Tibial nerve (tissue), 4 donors: ENCODE measurements at regions not wholly inside any gene's neighbourhood (a gene's known extent, or its start where the extent isn't known, plus 50 kb on each side); places are given as distances from the start of the nearest gene placed in this dataset.

Source experiments
- DNase-seq, 2 donors: peaks; one replicate each; pipeline ENCODE4 v3.0.0-alpha.2; 2019; ENCODE audit warnings: low spot score in 2 of 2
- H3K27ac ChIP-seq, 4 donors: fragments of 200-600 bp; sonication (generic) in 3 of 4; one replicate each; pipeline ENCODE4 v1.5.1; 2017 to 2019; ENCODE audit warnings: mild to moderate bottlenecking in 1 of 4
- H3K27me3 ChIP-seq, 2 donors: fragments of 200-600 bp; sonication (generic) in 1 of 2; one replicate each; pipeline versions ENCODE4 v1.5.1 to v1.6.0; 2017 to 2019
- H3K36me3 ChIP-seq, 3 donors: fragments of 200-600 bp; sonication (generic); one replicate each; pipeline ENCODE4 v1.5.1; 2018 to 2019
- H3K4me1 ChIP-seq, 4 donors: fragments of 200-600 bp; sonication (generic) in 3 of 4; one replicate each; pipeline ENCODE4 v1.5.1; 2017 to 2019
- H3K4me3 ChIP-seq, 4 donors: fragments of 200-600 bp; sonication (generic) in 3 of 4; one replicate each; pipeline ENCODE4 v1.5.1; 2017 to 2019; ENCODE audit warnings: mild to moderate bottlenecking in 1 of 4, moderate library complexity in 1 of 4
- H3K9me3 ChIP-seq, 4 donors: fragments of 200-600 bp; sonication (generic) in 3 of 4; one replicate each; pipeline ENCODE4 v1.5.1; 2017 to 2019
- CTCF ChIP-seq, 5 experiments: fragments of 200-600 bp in 3 of 5; fragments of 450-650 bp in 2 of 5; sonication (generic) in 3 of 5; IDR thresholded peaks; one replicate each; pipeline ENCODE4 v1.5.1; 2016 to 2019; ENCODE audit warnings: antibody characterized with exemption in 5 of 5, mild to moderate bottlenecking in 3 of 5, moderate library complexity in 2 of 5
- EP300 ChIP-seq, 2 donors: sonication (generic); formaldehyde crosslinking; IDR thresholded peaks; one replicate each; pipeline ENCODE4 v1.6.1; 2017; ENCODE audit warnings: antibody characterized with exemption in 2 of 2, mild to moderate bottlenecking in 1 of 2
- POLR2A ChIP-seq, 2 donors: fragments of 450-650 bp; IDR thresholded peaks; one replicate each; pipeline ENCODE4 v1.6.1; 2017; ENCODE audit warnings: antibody characterized with exemption in 2 of 2, mild to moderate bottlenecking in 2 of 2, moderate library complexity in 2 of 2
- WGBS, 2 donors: methylation state at CpG; one replicate each; pipeline ENCODE4 v1.1.5; 2018; 5-methylcytosine and 5-hydroxymethylcytosine counted together

DNA sequence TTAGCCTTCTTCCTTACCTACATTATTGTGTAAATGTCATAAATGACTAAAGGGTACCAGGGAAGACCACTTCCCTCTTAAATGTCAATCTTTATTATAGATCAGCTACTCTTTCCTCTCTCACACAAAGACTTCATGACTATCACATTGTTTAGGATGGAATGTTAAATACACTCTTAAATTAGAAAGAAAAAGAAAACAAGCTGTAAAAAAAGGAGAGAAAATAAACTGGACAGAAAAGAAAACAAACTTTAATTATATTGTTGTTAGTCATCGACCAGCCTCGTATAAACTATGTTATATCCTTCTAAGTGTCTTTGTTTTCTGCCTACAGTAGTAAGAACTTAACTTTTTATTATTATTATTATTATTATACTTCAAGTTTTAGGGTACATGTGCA lies 666.4 kb upstream of the NR3C2 start:
- no peak for DNase-seq
- H3K9me3 ChIP-seq: no peaks in the 10 kb centered on the region
- H3K27me3 ChIP-seq: no peaks in the 10 kb centered on the region
- no peak overlapping the region for H3K4me3 ChIP-seq
- no peaks in the 10 kb centered on the region for H3K4me1 ChIP-seq
- H3K27ac ChIP-seq: no peak overlapping the region
- 50 to 70% methylated on average over 2 of the region's 2 CpGs for WGBS, 2 donors
- TF ChIP-seq CTCF (IDR thresholded peaks at IDR 0.05): no peak
- TF ChIP-seq POLR2A (IDR thresholded peaks at IDR 0.05): no peak
- no peak for TF ChIP-seq EP300 (IDR thresholded peaks at IDR 0.05)
- no peaks in the 10 kb centered on the region for H3K36me3 ChIP-seq

- H3K9me3 ChIP-seq: peaks cover 0 to 4% (median 0%) of the 10 kb centered on the region in 4 donors
- H3K4me3 ChIP-seq: no peak overlapping the region
- H3K4me1 ChIP-seq: no peaks in the 10 kb centered on the region
- H3K27me3 ChIP-seq: no peaks in the 10 kb centered on the region
- no peaks in the 10 kb centered on the region for H3K36me3 ChIP-seq
- TF ChIP-seq POLR2A (IDR thresholded peaks at IDR 0.05): no peak
- TF ChIP-seq CTCF (IDR thresholded peaks at IDR 0.05): no peak
- no peak for TF ChIP-seq EP300 (IDR thresholded peaks at IDR 0.05)
- no peak overlapping the region for H3K27ac ChIP-seq
- no peak for DNase-seq
Observed at GRCh38 chr4:149102765-149103164, 660.6 kb upstream of the NR3C2 start.

DNA sequence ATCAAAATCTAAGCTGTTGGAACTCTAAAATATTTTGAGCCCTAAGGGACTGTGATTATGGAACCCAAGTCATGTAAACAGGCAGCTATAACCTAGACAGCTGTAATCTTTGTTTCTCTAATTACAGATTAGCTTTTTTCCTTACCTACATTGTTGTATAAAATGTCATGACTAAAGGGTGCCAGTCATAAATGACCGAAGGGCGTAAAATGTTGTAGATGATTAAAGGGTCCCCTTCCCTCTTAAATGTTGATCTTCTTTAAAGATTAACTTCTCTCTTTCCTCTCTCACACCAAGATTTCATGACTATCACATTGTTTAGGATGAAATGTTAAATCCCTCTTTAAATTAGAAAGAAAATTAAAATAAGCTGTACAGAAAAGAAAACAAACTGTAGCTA lies 659.4 kb upstream of the NR3C2 start:
- DNase-seq: no peak
- no peaks in the 10 kb centered on the region for H3K27me3 ChIP-seq
- H3K4me3 ChIP-seq: no peak overlapping the region
- TF ChIP-seq POLR2A (IDR thresholded peaks at IDR 0.05): no peak
- no peak for TF ChIP-seq CTCF (IDR thresholded peaks at IDR 0.05)
- no peak for TF ChIP-seq EP300 (IDR thresholded peaks at IDR 0.05)
- H3K27ac ChIP-seq: no peak overlapping the region
- peaks cover 0 to 11% (median 0%) of the 10 kb centered on the region in 4 donors for H3K9me3 ChIP-seq
- H3K36me3 ChIP-seq: no peaks in the 10 kb centered on the region
- no peaks in the 10 kb centered on the region for H3K4me1 ChIP-seq
- WGBS, 2 donors: 88 to 92% methylated on average over 2 of the region's 2 CpGs

GRCh38 chr4:149095811-149096210 lies 653.6 kb upstream of the NR3C2 start:
- DNase-seq: no peak
- WGBS, 2 donors: 33 to 48% methylated on average over 1 of the region's 1 CpG

GRCh38 chr4:149095001-149095400 lies 652.8 kb upstream of the NR3C2 start:
- TF ChIP-seq CTCF (IDR thresholded peaks at IDR 0.05) (no peak), EP300 (IDR thresholded peaks at IDR 0.05) (no peak), POLR2A (IDR thresholded peaks at IDR 0.05) (no peak)
- H3K27ac ChIP-seq: no peak overlapping the region
- peaks cover 0 to 47% (median 7%) of the 10 kb centered on the region in 4 donors for H3K9me3 ChIP-seq
- H3K4me1 ChIP-seq: no peaks in the 10 kb centered on the region
- no peaks in the 10 kb centered on the region for H3K27me3 ChIP-seq
- H3K36me3 ChIP-seq: no peaks in the 10 kb centered on the region
- DNase-seq: no peak
- H3K4me3 ChIP-seq: no peak overlapping the region

More at GRCh38 chr4:149095811-149096210, 653.6 kb upstream of the NR3C2 start:
- TF ChIP-seq EP300 (IDR thresholded peaks at IDR 0.05) (no peak), POLR2A (IDR thresholded peaks at IDR 0.05) (no peak), CTCF (IDR thresholded peaks at IDR 0.05) (no peak)
- peaks cover 0 to 46% (median 7%) of the 10 kb centered on the region in 4 donors for H3K9me3 ChIP-seq
- no peaks in the 10 kb centered on the region for H3K36me3 ChIP-seq
- no peak overlapping the region for H3K27ac ChIP-seq
- no peaks in the 10 kb centered on the region for H3K27me3 ChIP-seq
- H3K4me1 ChIP-seq: no peaks in the 10 kb centered on the region
- H3K4me3 ChIP-seq: no peak overlapping the region
